RWPE2 (cell line): ENCODE measurements at regions not wholly inside any gene's neighbourhood (a gene's known extent, or its start where the extent isn't known, plus 50 kb on each side); places are given as distances from the start of the nearest gene placed in this dataset.

ENCODE experiments used
- ATAC-seq: fragments of 200-7000 bp; cut with Tn5 transposase; 3 replicates; pipeline ENCODE4 v1.9.1; 2021; ENCODE audit warnings: low read depth
- DNase-seq: peaks from one replicate; pipeline ENCODE4 v3.0.0-alpha.2; 2020; ENCODE audit warnings: low spot score
- H3K27ac ChIP-seq: fragments of 450-650 bp; 2 replicates; pipeline ENCODE4 v1.5.1; 2017; ENCODE audit warnings: mild to moderate bottlenecking; ENCODE audit not compliant: poor library complexity, severe bottlenecking
- H3K27me3 ChIP-seq: fragments of 250-450 bp; sonication (Bioruptor Pico); 2 replicates; pipeline ENCODE4 v1.5.1; 2021; ENCODE audit warnings: mild to moderate bottlenecking, moderate library complexity; ENCODE audit not compliant: insufficient read depth, poor library complexity, severe bottlenecking
- H3K36me3 ChIP-seq: fragments of 250-450 bp; sonication (Bioruptor Pico); 2 replicates; pipeline ENCODE4 v1.5.1; 2020; ENCODE audit warnings: low read depth, mild to moderate bottlenecking, moderate library complexity
- H3K4me1 ChIP-seq: fragments of 250-450 bp; sonication (Bioruptor Pico); 2 replicates; pipeline ENCODE4 v1.5.1; 2021; ENCODE audit warnings: mild to moderate bottlenecking, moderate library complexity; ENCODE audit not compliant: insufficient read depth, poor library complexity, severe bottlenecking
- H3K4me3 ChIP-seq: fragments of 250-450 bp; sonication (Bioruptor Pico); 2 replicates; pipeline ENCODE4 v1.5.1; 2021; ENCODE audit warnings: mild to moderate bottlenecking, moderate library complexity; ENCODE audit not compliant: severe bottlenecking
- H3K9me3 ChIP-seq: fragments of 250-450 bp; sonication (Bioruptor Pico); 2 replicates; pipeline ENCODE4 v1.5.1; 2021; ENCODE audit warnings: mild to moderate bottlenecking, moderate library complexity; ENCODE audit not compliant: severe bottlenecking
- TF ChIP-seq, protein P1 (sequence below): fragments of 450-650 bp; IDR thresholded peaks from one replicate; pipeline ENCODE4 v1.5.1; 2017; ENCODE audit warnings: mild to moderate bottlenecking, moderate library complexity; ENCODE audit not compliant: poor library complexity, severe bottlenecking

- ATAC-seq (no peak), DNase-seq (no peak)
- peaks cover 9% of the 10 kb centered on the region for H3K4me1 ChIP-seq
- TF ChIP-seq, protein P1, sequence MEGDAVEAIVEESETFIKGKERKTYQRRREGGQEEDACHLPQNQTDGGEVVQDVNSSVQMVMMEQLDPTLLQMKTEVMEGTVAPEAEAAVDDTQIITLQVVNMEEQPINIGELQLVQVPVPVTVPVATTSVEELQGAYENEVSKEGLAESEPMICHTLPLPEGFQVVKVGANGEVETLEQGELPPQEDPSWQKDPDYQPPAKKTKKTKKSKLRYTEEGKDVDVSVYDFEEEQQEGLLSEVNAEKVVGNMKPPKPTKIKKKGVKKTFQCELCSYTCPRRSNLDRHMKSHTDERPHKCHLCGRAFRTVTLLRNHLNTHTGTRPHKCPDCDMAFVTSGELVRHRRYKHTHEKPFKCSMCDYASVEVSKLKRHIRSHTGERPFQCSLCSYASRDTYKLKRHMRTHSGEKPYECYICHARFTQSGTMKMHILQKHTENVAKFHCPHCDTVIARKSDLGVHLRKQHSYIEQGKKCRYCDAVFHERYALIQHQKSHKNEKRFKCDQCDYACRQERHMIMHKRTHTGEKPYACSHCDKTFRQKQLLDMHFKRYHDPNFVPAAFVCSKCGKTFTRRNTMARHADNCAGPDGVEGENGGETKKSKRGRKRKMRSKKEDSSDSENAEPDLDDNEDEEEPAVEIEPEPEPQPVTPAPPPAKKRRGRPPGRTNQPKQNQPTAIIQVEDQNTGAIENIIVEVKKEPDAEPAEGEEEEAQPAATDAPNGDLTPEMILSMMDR: no peak
- H3K27ac ChIP-seq: peak overlapping the region; percentile 8
- no peaks in the 10 kb centered on the region for H3K9me3 ChIP-seq
- H3K36me3 ChIP-seq: no peaks in the 10 kb centered on the region
- no peak overlapping the region for H3K4me3 ChIP-seq
- H3K27me3 ChIP-seq: no peaks in the 10 kb centered on the region
Observed at GRCh38 chr14:54116198-54116885, 159.7 kb upstream of the BMP4 start.

DNA sequence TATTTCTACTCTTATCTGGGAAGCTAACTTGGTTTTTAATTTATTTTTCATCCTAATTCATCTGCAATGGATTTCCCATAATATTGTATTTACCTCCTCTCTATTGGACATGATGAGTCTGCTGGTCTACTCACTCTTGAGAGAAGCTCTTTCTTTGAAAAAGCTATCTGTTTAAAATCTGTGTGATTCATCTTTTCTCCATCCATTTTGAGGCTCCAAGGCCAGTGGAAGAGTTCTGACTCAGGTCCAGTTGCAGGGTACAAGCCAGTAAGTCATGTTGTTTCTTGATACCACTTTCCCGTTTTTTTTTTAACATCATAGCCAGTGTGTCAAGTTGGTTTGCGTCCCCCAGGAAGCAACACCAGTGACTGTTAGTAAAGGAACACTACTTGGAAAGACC is 160.3 kb upstream of the BMP4 start:
- DNase-seq (no peak), ATAC-seq (peak; percentile 65; the same call in 2 of the 3 replicates)
- Histone ChIP-seq H3K4me1 (peaks cover 9% of the 10 kb centered on the region), H3K27me3 (no peaks in the 10 kb centered on the region), H3K4me3 (no peak overlapping the region), H3K36me3 (no peaks in the 10 kb centered on the region), H3K27ac (peak overlapping the region; percentile 8), H3K9me3 (no peaks in the 10 kb centered on the region)
- TF ChIP-seq, protein P1: no peak

- TF ChIP-seq, protein P1: no peak
- Histone ChIP-seq H3K9me3 (no peaks in the 10 kb centered on the region), H3K27ac (peak overlapping the region; percentile 8), H3K4me3 (no peak overlapping the region), H3K36me3 (no peaks in the 10 kb centered on the region), H3K4me1 (peaks cover 9% of the 10 kb centered on the region), H3K27me3 (no peaks in the 10 kb centered on the region)
- DNase-seq: no peak
- no peak for ATAC-seq
Observed at GRCh38 chr14:54117396-54117795, 160.8 kb upstream of the BMP4 start.

DNA sequence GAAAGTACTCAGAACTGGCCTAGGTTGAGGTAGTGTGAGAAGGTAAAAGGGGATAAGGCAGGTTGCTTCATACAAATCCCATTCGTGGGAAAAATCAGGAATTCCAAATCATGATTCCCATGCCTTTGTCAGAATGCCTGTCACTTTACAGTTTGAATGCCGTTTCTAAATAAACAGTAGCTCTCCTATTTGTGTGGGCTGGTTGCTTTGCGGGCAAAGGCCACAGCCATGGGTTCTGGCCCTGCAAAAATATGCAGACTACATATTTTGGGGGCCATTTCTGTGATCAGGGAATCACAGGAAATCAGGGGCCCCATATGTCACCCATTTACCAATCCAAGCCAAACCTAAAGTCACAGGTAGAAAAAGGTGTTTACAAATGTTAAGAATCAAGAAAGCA is 161.3 kb upstream of the BMP4 start:
- Histone ChIP-seq H3K4me3 (no peak overlapping the region), H3K27ac (no peak overlapping the region), H3K36me3 (no peaks in the 10 kb centered on the region), H3K4me1 (peaks cover 9% of the 10 kb centered on the region), H3K27me3 (no peaks in the 10 kb centered on the region), H3K9me3 (no peaks in the 10 kb centered on the region)
- ATAC-seq (no peak), DNase-seq (no peak)
- TF ChIP-seq, protein P1: no peak

DNA sequence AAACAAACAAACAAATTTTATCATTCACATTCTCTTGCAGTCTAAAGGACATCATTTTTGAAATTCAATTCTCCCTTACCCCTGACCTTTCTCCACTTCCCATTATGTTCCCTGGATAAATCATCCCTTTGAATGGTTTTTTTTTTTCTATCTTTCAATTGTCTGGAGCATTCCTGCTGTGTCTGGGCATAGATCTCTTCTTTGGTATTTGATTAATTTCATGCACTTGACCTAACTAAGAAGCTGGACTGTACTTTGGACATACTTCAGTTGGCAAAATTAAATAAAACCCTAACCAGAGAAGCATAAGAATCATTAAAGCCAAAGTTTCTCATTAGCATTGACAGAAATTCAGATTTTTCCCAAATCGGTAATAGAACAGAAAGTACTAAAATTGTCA is 163.6 kb upstream of the BMP4 start:
- no peak overlapping the region for H3K4me3 ChIP-seq
- DNase-seq: no peak
- H3K36me3 ChIP-seq: no peaks in the 10 kb centered on the region
- no peaks in the 10 kb centered on the region for H3K9me3 ChIP-seq
- no peak overlapping the region for H3K27ac ChIP-seq
- peaks cover 9% of the 10 kb centered on the region for H3K4me1 ChIP-seq
- H3K27me3 ChIP-seq: no peaks in the 10 kb centered on the region
- no peak for ATAC-seq
- TF ChIP-seq, protein P1: no peak
